Vagina (tissue), 2 donors: ENCODE measurements at regions not wholly inside any gene's neighbourhood (a gene's known extent, or its start where the extent isn't known, plus 50 kb on each side); places are given as distances from the start of the nearest gene placed in this dataset.

Experiments used
- DNase-seq, 2 donors: peaks; one replicate each; pipeline ENCODE4 v3.0.0-alpha.2; 2017; ENCODE audit errors: extremely low spot score in 2 of 2
- H3K27ac ChIP-seq: fragments of 200-600 bp; sonication (generic); one replicate; pipeline ENCODE4 v1.5.1; 2019
- H3K27me3 ChIP-seq: fragments of 200-600 bp; sonication (generic); one replicate; pipeline ENCODE4 v1.5.1; 2019
- H3K36me3 ChIP-seq, 2 donors: fragments of 200-600 bp; sonication (generic); one replicate each; pipeline ENCODE4 v1.5.1; 2017 to 2019
- H3K4me1 ChIP-seq: fragments of 200-600 bp; sonication (generic); one replicate; pipeline ENCODE4 v1.5.1; 2019
- H3K4me3 ChIP-seq, 2 donors: fragments of 200-600 bp; sonication (generic); 1 replicate in 1 of 2; 2 replicates in 1 of 2; pipeline ENCODE4 v1.5.1; 2016 to 2019
- H3K9me3 ChIP-seq: fragments of 200-600 bp; sonication (generic); one replicate; pipeline ENCODE4 v1.5.1; 2019
- CTCF ChIP-seq, 3 experiments: fragments of 450-650 bp in 2 of 3; fragments of 200-600 bp in 1 of 3; sonication (generic) in 1 of 3; IDR thresholded peaks; one replicate each; pipeline ENCODE4 v1.5.1; 2017 to 2019; ENCODE audit warnings: antibody characterized with exemption in 3 of 3, mild to moderate bottlenecking in 2 of 3, moderate library complexity in 2 of 3
- POLR2A ChIP-seq, 2 donors: fragments of 450-650 bp; IDR thresholded peaks; one replicate each; pipeline ENCODE4 v1.6.1; 2017; ENCODE audit warnings: antibody characterized with exemption in 2 of 2, mild to moderate bottlenecking in 2 of 2, moderate library complexity in 2 of 2
- POLR2AphosphoS5 ChIP-seq, 2 donors: sonication (generic); formaldehyde crosslinking; IDR thresholded peaks; one replicate each; pipeline ENCODE4 v1.9.0; 2017; ENCODE audit warnings: antibody characterized with exemption in 2 of 2, mild to moderate bottlenecking in 2 of 2, low read depth in 1 of 2; ENCODE audit not compliant: insufficient read depth in 1 of 2
- intact Hi-C: fragments of 100-400 bp; cut with DNase I; formaldehyde crosslinking; loops from one replicate; pipeline ENCODE4 v1.15.1; 2023

GRCh38 chr6:169955731-169956437, 204.5 kb downstream of the ERMARD start:
- Histone ChIP-seq H3K27ac (no peak overlapping the region), H3K27me3 (no peaks in the 10 kb centered on the region), H3K9me3 (no peaks in the 10 kb centered on the region), H3K4me3 (no peak overlapping the region), H3K36me3 (no peaks in the 10 kb centered on the region), H3K4me1 (peaks cover 20% of the 10 kb centered on the region)
- intact Hi-C loops: no loop called here
- DNase-seq: peak; percentile 71 to 96
- TF ChIP-seq CTCF (IDR thresholded peaks at IDR 0.05) (no peak), POLR2A (IDR thresholded peaks at IDR 0.05) (no peak), POLR2AphosphoS5 (IDR thresholded peaks at IDR 0.05; ENCODE audit: insufficient read depth in 1 of 2, low read depth in 1 of 2) (no peak)

- no peak for DNase-seq
- Histone ChIP-seq H3K36me3 (no peaks in the 10 kb centered on the region), H3K27me3 (no peaks in the 10 kb centered on the region), H3K4me1 (peaks cover 14% of the 10 kb centered on the region), H3K9me3 (no peaks in the 10 kb centered on the region), H3K27ac (no peak overlapping the region), H3K4me3 (no peak overlapping the region)
- TF ChIP-seq CTCF (IDR thresholded peaks at IDR 0.05) (no peak), POLR2AphosphoS5 (IDR thresholded peaks at IDR 0.05; ENCODE audit: insufficient read depth in 1 of 2, low read depth in 1 of 2) (no peak), POLR2A (IDR thresholded peaks at IDR 0.05) (no peak)
- intact Hi-C loops: no loop called here
Observed at GRCh38 chr6:169954977-169955376, 203.6 kb downstream of the ERMARD start.

- Histone ChIP-seq H3K27ac (no peak overlapping the region), H3K27me3 (no peaks in the 10 kb centered on the region), H3K4me3 (no peak overlapping the region), H3K9me3 (no peaks in the 10 kb centered on the region), H3K36me3 (no peaks in the 10 kb centered on the region), H3K4me1 (peaks cover under 1% of the 10 kb centered on the region)
- TF ChIP-seq POLR2AphosphoS5 (IDR thresholded peaks at IDR 0.05; ENCODE audit: insufficient read depth in 1 of 2, low read depth in 1 of 2) (no peak), CTCF (IDR thresholded peaks at IDR 0.05) (no peak), POLR2A (IDR thresholded peaks at IDR 0.05) (no peak)
- intact Hi-C loops: no loop called here
- peak in 1 of 2 donors; percentile 69 for DNase-seq
Observed at GRCh38 chr6:169953686-169954085, 202.3 kb downstream of the ERMARD start.

GRCh38 chr6:169950558-169950957, 199.1 kb downstream of the ERMARD start:
- intact Hi-C loops: no loop called here
- Histone ChIP-seq H3K4me1 (no peaks in the 10 kb centered on the region), H3K36me3 (no peaks in the 10 kb centered on the region), H3K4me3 (no peak overlapping the region), H3K27me3 (no peaks in the 10 kb centered on the region), H3K27ac (no peak overlapping the region), H3K9me3 (no peaks in the 10 kb centered on the region)
- TF ChIP-seq CTCF (IDR thresholded peaks at IDR 0.05) (no peak), POLR2A (IDR thresholded peaks at IDR 0.05) (no peak), POLR2AphosphoS5 (IDR thresholded peaks at IDR 0.05; ENCODE audit: insufficient read depth in 1 of 2, low read depth in 1 of 2) (no peak)
- peak in 1 of 2 donors; percentile 58 for DNase-seq

GRCh38 chr6:169949511-169950097, 198.2 kb downstream of the ERMARD start:
- intact Hi-C loops: no loop called here
- no peak overlapping the region for H3K4me3 ChIP-seq

More at GRCh38 chr6:169949511-169950097, 198.2 kb downstream of the ERMARD start:
- H3K4me1 ChIP-seq: no peaks in the 10 kb centered on the region
- no peak for TF ChIP-seq POLR2A (IDR thresholded peaks at IDR 0.05)
- TF ChIP-seq POLR2AphosphoS5 (IDR thresholded peaks at IDR 0.05; ENCODE audit: insufficient read depth in 1 of 2, low read depth in 1 of 2): no peak
- TF ChIP-seq CTCF (IDR thresholded peaks at IDR 0.05): no peak
- H3K27ac ChIP-seq: no peak overlapping the region
- H3K36me3 ChIP-seq: no peaks in the 10 kb centered on the region
- H3K9me3 ChIP-seq: no peaks in the 10 kb centered on the region
- no peaks in the 10 kb centered on the region for H3K27me3 ChIP-seq
- no peak for DNase-seq
